AG09309 (cell line): ENCODE measurements at regions not wholly inside any gene's neighbourhood (a gene's known extent, or its start where the extent isn't known, plus 50 kb on each side); places are given as distances from the start of the nearest gene placed in this dataset.

Experiments
- DNase-seq: peaks from one replicate; pipeline ENCODE4 v3.0.0-alpha.2; 2010; ENCODE audit warnings: low read depth
- H3K4me3 ChIP-seq: 2 replicates; pipeline ENCODE4 v1.5.1; 2011; ENCODE audit warnings: mild to moderate bottlenecking, low read depth, low read length, moderate library complexity; ENCODE audit not compliant: control insufficient read depth
- CTCF ChIP-seq: IDR thresholded peaks from 2 replicates; pipeline ENCODE4 v1.5.1; 2011; ENCODE audit warnings: mild to moderate bottlenecking, low read depth, low read length, inconsistent platforms; ENCODE audit not compliant: insufficient read depth, control insufficient read depth; ENCODE audit errors: missing control alignments

- no peak for DNase-seq
- TF ChIP-seq CTCF: no peak
- H3K4me3 ChIP-seq: no peak overlapping the region
Measured at GRCh38 chr4:185881430-185881829, 69.4 kb upstream of the SORBS2 start.

GRCh38 chr4:185883591-185883990 is 71.6 kb upstream of the SORBS2 start:
- H3K4me3 ChIP-seq: no peak overlapping the region
- TF ChIP-seq CTCF: no peak
- DNase-seq: no peak

- DNase-seq: no peak
- no peak for TF ChIP-seq CTCF
Measured at GRCh38 chr4:185885075-185885474, 73.1 kb upstream of the SORBS2 start.

GRCh38 chr4:185885604-185886003 is 73.6 kb upstream of the SORBS2 start:
- no peak overlapping the region for H3K4me3 ChIP-seq
- no peak for TF ChIP-seq CTCF
- DNase-seq: no peak

More at GRCh38 chr4:185885075-185885474, 73.1 kb upstream of the SORBS2 start:
- no peak overlapping the region for H3K4me3 ChIP-seq

- H3K4me3 ChIP-seq: no peak overlapping the region
- no peak for TF ChIP-seq CTCF
- no peak for DNase-seq
Measured at GRCh38 chr4:185886832-185887524, 75.0 kb upstream of the SORBS2 start.

GRCh38 chr4:185888676-185889075 is 76.7 kb upstream of the SORBS2 start:
- no peak overlapping the region for H3K4me3 ChIP-seq
- TF ChIP-seq CTCF: no peak
- DNase-seq: no peak
